ENCODE measurements at regions not wholly inside any gene's neighbourhood (a gene's known extent, or its start where the extent isn't known, plus 50 kb on each side); places are given as distances from the start of the nearest gene placed in this dataset.

DNA sequence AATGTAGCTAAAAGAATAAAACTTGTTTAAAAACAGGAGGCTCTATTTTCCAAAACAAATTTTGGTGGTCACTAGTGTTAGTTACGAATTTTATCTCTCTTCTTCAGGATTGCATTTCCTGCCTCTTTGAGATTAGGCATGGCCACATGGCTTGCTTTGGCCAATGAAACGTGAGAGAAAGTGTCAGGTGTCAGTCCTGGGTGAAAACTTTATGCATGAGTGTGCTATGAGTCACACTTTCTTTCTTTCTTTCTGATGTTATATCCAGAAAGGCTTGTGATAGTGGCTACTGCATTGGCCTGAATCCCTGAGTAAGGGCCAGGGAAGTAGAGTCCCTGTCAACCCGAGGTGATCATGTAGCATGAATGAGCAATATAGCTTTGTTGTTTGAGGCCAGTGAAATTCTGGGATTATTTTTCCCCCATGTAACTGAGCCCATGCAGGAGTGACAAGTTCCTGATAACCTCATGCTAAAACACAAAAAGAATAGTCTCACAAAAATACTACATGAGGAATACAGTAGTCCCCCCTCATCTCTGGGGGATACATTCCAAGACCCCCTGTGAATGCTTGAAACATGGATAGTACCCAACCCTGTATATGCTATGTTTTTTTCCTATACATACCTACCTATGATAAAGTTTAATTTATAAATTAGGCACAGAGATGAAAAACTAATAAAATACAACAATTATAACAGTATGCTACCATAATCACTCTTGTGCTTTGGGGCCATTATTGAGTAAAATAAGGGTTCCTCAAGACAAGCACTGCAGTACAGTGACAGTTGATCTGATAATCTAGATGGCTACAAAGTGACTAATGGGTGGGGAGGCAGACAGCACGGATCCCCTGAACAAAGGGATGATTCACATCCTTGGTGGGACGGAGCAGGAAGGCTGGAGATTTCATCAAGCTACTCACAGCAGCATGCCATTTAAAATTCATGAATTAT is 109.5 kb downstream of the CDC42EP3 start (continued):
- TF ChIP-seq, protein P1, sequence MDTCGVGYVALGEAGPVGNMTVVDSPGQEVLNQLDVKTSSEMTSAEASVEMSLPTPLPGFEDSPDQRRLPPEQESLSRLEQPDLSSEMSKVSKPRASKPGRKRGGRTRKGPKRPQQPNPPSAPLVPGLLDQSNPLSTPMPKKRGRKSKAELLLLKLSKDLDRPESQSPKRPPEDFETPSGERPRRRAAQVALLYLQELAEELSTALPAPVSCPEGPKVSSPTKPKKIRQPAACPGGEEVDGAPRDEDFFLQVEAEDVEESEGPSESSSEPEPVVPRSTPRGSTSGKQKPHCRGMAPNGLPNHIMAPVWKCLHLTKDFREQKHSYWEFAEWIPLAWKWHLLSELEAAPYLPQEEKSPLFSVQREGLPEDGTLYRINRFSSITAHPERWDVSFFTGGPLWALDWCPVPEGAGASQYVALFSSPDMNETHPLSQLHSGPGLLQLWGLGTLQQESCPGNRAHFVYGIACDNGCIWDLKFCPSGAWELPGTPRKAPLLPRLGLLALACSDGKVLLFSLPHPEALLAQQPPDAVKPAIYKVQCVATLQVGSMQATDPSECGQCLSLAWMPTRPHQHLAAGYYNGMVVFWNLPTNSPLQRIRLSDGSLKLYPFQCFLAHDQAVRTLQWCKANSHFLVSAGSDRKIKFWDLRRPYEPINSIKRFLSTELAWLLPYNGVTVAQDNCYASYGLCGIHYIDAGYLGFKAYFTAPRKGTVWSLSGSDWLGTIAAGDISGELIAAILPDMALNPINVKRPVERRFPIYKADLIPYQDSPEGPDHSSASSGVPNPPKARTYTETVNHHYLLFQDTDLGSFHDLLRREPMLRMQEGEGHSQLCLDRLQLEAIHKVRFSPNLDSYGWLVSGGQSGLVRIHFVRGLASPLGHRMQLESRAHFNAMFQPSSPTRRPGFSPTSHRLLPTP (IDR thresholded peaks at IDR 0.05; ENCODE audit: borderline replicate concordance, extremely low read depth, insufficient read length) = no peak
- TF ChIP-seq, protein P2, sequence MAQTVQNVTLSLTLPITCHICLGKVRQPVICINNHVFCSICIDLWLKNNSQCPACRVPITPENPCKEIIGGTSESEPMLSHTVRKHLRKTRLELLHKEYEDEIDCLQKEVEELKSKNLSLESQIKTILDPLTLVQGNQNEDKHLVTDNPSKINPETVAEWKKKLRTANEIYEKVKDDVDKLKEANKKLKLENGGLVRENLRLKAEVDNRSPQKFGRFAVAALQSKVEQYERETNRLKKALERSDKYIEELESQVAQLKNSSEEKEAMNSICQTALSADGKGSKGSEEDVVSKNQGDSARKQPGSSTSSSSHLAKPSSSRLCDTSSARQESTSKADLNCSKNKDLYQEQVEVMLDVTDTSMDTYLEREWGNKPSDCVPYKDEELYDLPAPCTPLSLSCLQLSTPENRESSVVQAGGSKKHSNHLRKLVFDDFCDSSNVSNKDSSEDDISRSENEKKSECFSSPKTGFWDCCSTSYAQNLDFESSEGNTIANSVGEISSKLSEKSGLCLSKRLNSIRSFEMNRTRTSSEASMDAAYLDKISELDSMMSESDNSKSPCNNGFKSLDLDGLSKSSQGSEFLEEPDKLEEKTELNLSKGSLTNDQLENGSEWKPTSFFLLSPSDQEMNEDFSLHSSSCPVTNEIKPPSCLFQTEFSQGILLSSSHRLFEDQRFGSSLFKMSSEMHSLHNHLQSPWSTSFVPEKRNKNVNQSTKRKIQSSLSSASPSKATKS (CRISPR knock-in tag; IDR thresholded peaks at IDR 0.05) = no peak
- TF ChIP-seq MBD2 (IDR thresholded peaks at IDR 0.05; ENCODE audit: borderline replicate concordance, low read depth) (peak; percentile 67), DMBX1 (CRISPR knock-in tag; IDR thresholded peaks at IDR 0.05; ENCODE audit: borderline replicate concordance) (0 out of 2 replicates have a peak, but pooled peaks have one; percentile 16), CXXC5 (CRISPR knock-in tag; IDR thresholded peaks at IDR 0.05) (no peak; the same call in none of the 2 replicates), MAFK (IDR thresholded peaks at IDR 0.05; ENCODE audit: low read length) (peak; percentile 40; the same call in 1 of the 2 replicates), CBX3 (IDR thresholded peaks at IDR 0.05; ENCODE audit: borderline replicate concordance in 1 of 2, low read length in 2 of 2) (peak in 1 of 2 experiments; percentile 60; a peak in 1 of 3 replicates), MTF1 (CRISPR knock-in tag; IDR thresholded peaks at IDR 0.05; ENCODE audit: borderline replicate concordance) (no peak), PHF21A (IDR thresholded peaks at IDR 0.05; ENCODE audit: borderline replicate concordance, low read depth) (no peak), HCFC1 (IDR thresholded peaks at IDR 0.05; ENCODE audit: low read depth, low read length) (peak; percentile 11; the same call in 1 of the 2 replicates), EZH2 (IDR thresholded peaks at IDR 0.05; ENCODE audit: borderline replicate concordance, low read depth, low read length) (no peak), ZNF197 (CRISPR knock-in tag; IDR thresholded peaks at IDR 0.05; ENCODE audit: low read depth) (0 out of 2 replicates have a peak, but pooled peaks have one; percentile 3), CSDE1 (IDR thresholded peaks at IDR 0.05) (no peak), ZNF232 (CRISPR knock-in tag; IDR thresholded peaks at IDR 0.05) (no peak), ZBTB1 (CRISPR knock-in tag; IDR thresholded peaks at IDR 0.05; ENCODE audit: borderline replicate concordance, low read depth) (no peak), GTF2F1 (IDR thresholded peaks at IDR 0.05; ENCODE audit: low read depth, low read length) (no peak), ADNP (tag; IDR thresholded peaks at IDR 0.05) (no peak), COPS2 (conservative IDR thresholded peaks at IDR 0.05) (no peak), SAFB (IDR thresholded peaks at IDR 0.05; ENCODE audit: borderline replicate concordance, low read depth, low read length) (no peak), JUNB (CRISPR knock-in tag; conservative IDR thresholded peaks at IDR 0.05) (peak; percentile 69), TRIM28 (IDR thresholded peaks at IDR 0.05) (no peak), HEY1 (CRISPR knock-in tag; IDR thresholded peaks at IDR 0.05; ENCODE audit: borderline replicate concordance) (0 out of 2 replicates have a peak, but pooled peaks have one; percentile 23), THRAP3 (IDR thresholded peaks at IDR 0.05; ENCODE audit: borderline replicate concordance) (no peak)

All from K562 (cell line).